ENCODE measurements at regions not wholly inside any gene's neighbourhood (a gene's known extent, or its start where the extent isn't known, plus 50 kb on each side); places are given as distances from the start of the nearest gene placed in this dataset.

- H3K9me3 ChIP-seq: no peaks in the 10 kb centered on the region
- DNase-seq (no peak), ATAC-seq (no peak)
- H3K4me1 ChIP-seq (ENCODE audit: low read depth): no peaks in the 10 kb centered on the region
- no peaks in the 10 kb centered on the region for H3K36me3 ChIP-seq (ENCODE audit: low read depth)
- no peak for TF ChIP-seq CTCF (IDR thresholded peaks at IDR 0.05)
- intact Hi-C loops (cut with DNase I, micrococcal nuclease): no loop called here
- no peak overlapping the region for H3K4me3 ChIP-seq
Measured at GRCh38 chr5:176157656-176158055, 80.6 kb upstream of the SIMC1 start.

- no peak for ATAC-seq
- intact Hi-C loops (cut with DNase I, micrococcal nuclease): no loop called here
Measured at GRCh38 chr5:176161431-176161830, 76.8 kb upstream of the SIMC1 start.

GRCh38 chr5:176162198-176162597 is 76.0 kb upstream of the SIMC1 start:
- TF ChIP-seq CTCF (IDR thresholded peaks at IDR 0.05): no peak
- no peaks in the 10 kb centered on the region for H3K4me1 ChIP-seq (ENCODE audit: low read depth)
- H3K4me3 ChIP-seq: no peak overlapping the region
- no peaks in the 10 kb centered on the region for H3K36me3 ChIP-seq (ENCODE audit: low read depth)
- intact Hi-C loops (cut with DNase I, micrococcal nuclease): no loop called here
- H3K9me3 ChIP-seq: no peaks in the 10 kb centered on the region
- no peak for DNase-seq
- ATAC-seq: no peak

More at GRCh38 chr5:176161431-176161830, 76.8 kb upstream of the SIMC1 start:
- H3K9me3 ChIP-seq: no peaks in the 10 kb centered on the region
- no peak for TF ChIP-seq CTCF (IDR thresholded peaks at IDR 0.05)
- H3K36me3 ChIP-seq (ENCODE audit: low read depth): no peaks in the 10 kb centered on the region
- DNase-seq: no peak
- no peak overlapping the region for H3K4me3 ChIP-seq
- H3K4me1 ChIP-seq (ENCODE audit: low read depth): no peaks in the 10 kb centered on the region

GRCh38 chr5:176162888-176163287 is 75.3 kb upstream of the SIMC1 start:
- Histone ChIP-seq H3K4me1 (ENCODE audit: low read depth) (no peaks in the 10 kb centered on the region), H3K9me3 (no peaks in the 10 kb centered on the region), H3K36me3 (ENCODE audit: low read depth) (no peaks in the 10 kb centered on the region), H3K4me3 (no peak overlapping the region)
- intact Hi-C loops (cut with DNase I, micrococcal nuclease): no loop called here
- no peak for TF ChIP-seq CTCF (IDR thresholded peaks at IDR 0.05)
- DNase-seq (no peak), ATAC-seq (no peak)

GRCh38 chr5:176166427-176166826 is 71.8 kb upstream of the SIMC1 start:
- Histone ChIP-seq H3K9me3 (no peaks in the 10 kb centered on the region), H3K4me3 (no peak overlapping the region), H3K36me3 (ENCODE audit: low read depth) (no peaks in the 10 kb centered on the region), H3K4me1 (ENCODE audit: low read depth) (no peaks in the 10 kb centered on the region)
- no peak for DNase-seq
- ATAC-seq: no peak
- TF ChIP-seq CTCF (IDR thresholded peaks at IDR 0.05): no peak
- intact Hi-C loops (cut with DNase I, micrococcal nuclease): no loop called here

GRCh38 chr5:176167800-176168199 is 70.4 kb upstream of the SIMC1 start:
- intact Hi-C loops (cut with DNase I, micrococcal nuclease): no loop called here
- Histone ChIP-seq H3K4me1 (ENCODE audit: low read depth) (no peaks in the 10 kb centered on the region), H3K9me3 (no peaks in the 10 kb centered on the region), H3K4me3 (no peak overlapping the region), H3K36me3 (ENCODE audit: low read depth) (no peaks in the 10 kb centered on the region)
- ATAC-seq: no peak
- DNase-seq: no peak
- TF ChIP-seq CTCF (IDR thresholded peaks at IDR 0.05): no peak
